HFF-Myc (cell line): ENCODE measurements at regions not wholly inside any gene's neighbourhood (a gene's known extent, or its start where the extent isn't known, plus 50 kb on each side); places are given as distances from the start of the nearest gene placed in this dataset.

Source experiments
- DNase-seq: peaks from one replicate; pipeline ENCODE4 v3.0.0-alpha.2; 2011; ENCODE audit warnings: low read depth; ENCODE audit errors: extremely low read depth
- H3K4me3 ChIP-seq: replicated peaks from 2 replicates; pipeline ENCODE4 v1.5.1; 2011; ENCODE audit warnings: low read depth, mild to moderate bottlenecking, control low read depth, low read length
- CTCF ChIP-seq: IDR thresholded peaks from 2 replicates; pipeline ENCODE4 v1.5.1; 2012; ENCODE audit warnings: mild to moderate bottlenecking, low read depth, low read length, control low read depth; ENCODE audit errors: missing control alignments

- H3K4me3 ChIP-seq: no peak overlapping the region
- DNase-seq: no peak
- no peak for TF ChIP-seq CTCF
These were observed 1273.3 kb upstream of the ATXN8OS start for GRCh38 chr13:68834375-68834774.

- no peak for DNase-seq
- no peak for TF ChIP-seq CTCF
- H3K4me3 ChIP-seq: no peak overlapping the region
These were observed 1290.9 kb upstream of the ATXN8OS start for GRCh38 chr13:68816715-68817114.

GRCh38 chr13:68813180-68813796 lies 1294.3 kb upstream of the ATXN8OS start:
- DNase-seq: no peak
- TF ChIP-seq CTCF: no peak
- H3K4me3 ChIP-seq: no peak overlapping the region

- no peak overlapping the region for H3K4me3 ChIP-seq
- no peak for TF ChIP-seq CTCF
- no peak for DNase-seq
These were observed 1297.0 kb upstream of the ATXN8OS start for GRCh38 chr13:68810660-68811059.

GRCh38 chr13:68808456-68808855 lies 1299.2 kb upstream of the ATXN8OS start:
- no peak for DNase-seq
- H3K4me3 ChIP-seq: no peak overlapping the region
- no peak for TF ChIP-seq CTCF

GRCh38 chr13:68806125-68806524 lies 1301.5 kb upstream of the ATXN8OS start:
- no peak for DNase-seq
- no peak for TF ChIP-seq CTCF

GRCh38 chr13:68784275-68784674 lies 1323.4 kb upstream of the ATXN8OS start:
- no peak overlapping the region for H3K4me3 ChIP-seq
- no peak for DNase-seq
- TF ChIP-seq CTCF: no peak

More at GRCh38 chr13:68806125-68806524, 1301.5 kb upstream of the ATXN8OS start:
- no peak overlapping the region for H3K4me3 ChIP-seq
